PFSK-1 (cell line): ENCODE measurements at regions not wholly inside any gene's neighbourhood (a gene's known extent, or its start where the extent isn't known, plus 50 kb on each side); places are given as distances from the start of the nearest gene placed in this dataset.

ENCODE experiments used
- POLR2AphosphoS5 ChIP-seq: IDR thresholded peaks from 2 replicates; pipeline ENCODE4 v1.6.1; 2012; ENCODE audit warnings: low read depth, mild to moderate bottlenecking, control low read depth, low read length, moderate library complexity
- REST ChIP-seq, 2 experiments: IDR thresholded peaks; 2 replicates each; pipeline versions ENCODE4 v1.6.1 to v1.8.0; 2011 to 2012; ENCODE audit warnings: low read depth in 2 of 2, low read length in 2 of 2, control low read depth in 1 of 2, inconsistent platforms in 1 of 2, mild to moderate bottlenecking in 1 of 2, moderate library complexity in 1 of 2; ENCODE audit not compliant: insufficient read depth in 1 of 2

GRCh38 chr9:85182383-85182782, 512.9 kb downstream of the NTRK2 start:
- TF ChIP-seq POLR2AphosphoS5 (no peak), REST (IDR thresholded peaks at IDR 0.05; ENCODE audit: insufficient read depth in 1 of 2, low read depth in 2 of 2, low read length in 2 of 2) (no peak)
